Muscle of back (tissue), 3 donors: ENCODE measurements at regions not wholly inside any gene's neighbourhood (a gene's known extent, or its start where the extent isn't known, plus 50 kb on each side); places are given as distances from the start of the nearest gene placed in this dataset.
A peak's percentile ranks its signal among the peaks of the same experiment; 100 is the strongest.
"Not testable (repeated sequence)": the region's sequence is repeated elsewhere in the genome, so short reads cannot be mapped to it uniquely, and the experiment has no call there.

Source experiments
- DNase-seq, 3 donors: peaks; one replicate each; pipeline versions ENCODE4 v3.0.0 to v3.0.0-alpha.2; 2013

- DNase-seq, result no peak
These were observed 381.1 kb downstream of the FLRT2 start for GRCh38 chr14:85911044-85911443.

- no peak for DNase-seq
These were observed 379.6 kb downstream of the FLRT2 start for GRCh38 chr14:85909581-85909980.

- no peak for DNase-seq
These were observed 377.6 kb downstream of the FLRT2 start for GRCh38 chr14:85907536-85907935.

GRCh38 chr14:85897808-85898207 is 367.9 kb downstream of the FLRT2 start:
- peak in 1 of 3 donors; percentile 55 for DNase-seq

- DNase-seq, result peak; percentile 51 to 88 (median 67)
These were observed 365.7 kb downstream of the FLRT2 start for GRCh38 chr14:85895603-85896002.

GRCh38 chr14:85892251-85892650 is 362.3 kb downstream of the FLRT2 start:
- DNase-seq, result no peak

- DNase-seq, result no peak
These were observed 354.0 kb downstream of the FLRT2 start for GRCh38 chr14:85883966-85884365.

GRCh38 chr14:85883101-85883500 is 353.2 kb downstream of the FLRT2 start:
- no peak for DNase-seq

- no peak for DNase-seq
These were observed 352.0 kb downstream of the FLRT2 start for GRCh38 chr14:85881935-85882334.

- DNase-seq, result no peak
These were observed 348.9 kb downstream of the FLRT2 start for GRCh38 chr14:85878874-85879273.

GRCh38 chr14:85873006-85873405 is 343.1 kb downstream of the FLRT2 start:
- no peak for DNase-seq

GRCh38 chr14:85867450-85867849 is 337.5 kb downstream of the FLRT2 start:
- no peak for DNase-seq

- peak; percentile 12 to 48 (median 17) for DNase-seq
These were observed 335.8 kb downstream of the FLRT2 start for GRCh38 chr14:85865701-85866100.

GRCh38 chr14:85858634-85859033 is 328.7 kb downstream of the FLRT2 start:
- DNase-seq, result no peak

GRCh38 chr14:85856430-85856829 is 326.5 kb downstream of the FLRT2 start:
- no peak for DNase-seq

- DNase-seq, result peak in 1 of 3 donors; percentile 47
These were observed 324.1 kb downstream of the FLRT2 start for GRCh38 chr14:85853996-85854526.

- DNase-seq, result no peak
These were observed 323.0 kb downstream of the FLRT2 start for GRCh38 chr14:85852906-85853305.

- DNase-seq, result not testable (repeated sequence)
These were observed 322.2 kb downstream of the FLRT2 start for GRCh38 chr14:85852123-85852522.

GRCh38 chr14:85830549-85830948 is 300.6 kb downstream of the FLRT2 start:
- DNase-seq, result not testable (repeated sequence)

GRCh38 chr14:85829601-85830000 is 299.7 kb downstream of the FLRT2 start:
- not testable (repeated sequence) for DNase-seq

GRCh38 chr14:85824526-85824925 is 294.6 kb downstream of the FLRT2 start:
- no peak for DNase-seq

- peak in 2 of 3 donors; percentile 19 to 63 for DNase-seq
These were observed 292.3 kb downstream of the FLRT2 start for GRCh38 chr14:85822236-85822635.

GRCh38 chr14:85817430-85817829 is 287.5 kb downstream of the FLRT2 start:
- no peak for DNase-seq

GRCh38 chr14:85813040-85813439 is 283.1 kb downstream of the FLRT2 start:
- DNase-seq, result no peak

- DNase-seq, result no peak
These were observed 281.4 kb downstream of the FLRT2 start for GRCh38 chr14:85811340-85811739.
